A549 (cell line): ENCODE measurements at regions not wholly inside any gene's neighbourhood (a gene's known extent, or its start where the extent isn't known, plus 50 kb on each side); places are given as distances from the start of the nearest gene placed in this dataset.

ENCODE experiments used
- ATAC-seq, 2 experiments: fragments of 200-7000 bp in 1 of 2; fragments of >200 bp in 1 of 2; cut with Nextera tagmentation in 1 of 2; cut with Tn5 transposase in 1 of 2; 3 replicates each; pipeline versions ENCODE4 v1.8.0 to v1.9.1; 2018 to 2020; ENCODE audit warnings: mild to moderate bottlenecking in 1 of 2, moderate library complexity in 1 of 2
- CTCF ChIA-PET: fragments of 300-600 bp; sonication (Branson Sonifier 250); formaldehyde crosslinking; extraction: SDS; loops from one replicate; lab custom pipeline; 2021; ENCODE audit warnings: antibody characterized with exemption, inconsistent platforms; lab: Yijun Ruan, JAX
- POLR2A ChIA-PET: fragments of 350-600 bp; formaldehyde crosslinking; extraction: SDS; loops from one replicate; lab custom pipeline; 2021; ENCODE audit warnings: antibody characterized with exemption, inconsistent platforms; lab: Yijun Ruan, JAX
- DNase-seq, 2 experiments: peaks; one replicate each; pipeline versions ENCODE4 v3.0.0 to v3.0.0-alpha.2; 2011 to 2016; ENCODE audit warnings: low read depth in 1 of 2, low spot score in 1 of 2
- FAIRE-seq: peaks from 2 replicates; lab custom pipeline; 2011; peaks lifted over from hg19 to GRCh38; lab: Jason Lieb, UNC
- H3K27ac ChIP-seq, 2 experiments: fragments of >200 bp; sonication (Bioruptor Twin); formaldehyde crosslinking; 3 replicates each; pipeline ENCODE4 v1.5.1; 2016 to 2017
- H3K4me1 ChIP-seq: fragments of >200 bp; sonication (Bioruptor Twin); formaldehyde crosslinking; 3 replicates; pipeline ENCODE4 v1.6.1; 2016
- H3K4me2 ChIP-seq: fragments of >200 bp; sonication (Bioruptor Twin); formaldehyde crosslinking; 3 replicates; pipeline ENCODE4 v1.6.1; 2016
- H3K4me3 ChIP-seq: fragments of >200 bp; sonication (Bioruptor Twin); formaldehyde crosslinking; 3 replicates; pipeline ENCODE4 v1.5.1; 2016
- H3K9me3 ChIP-seq: fragments of >200 bp; sonication (Bioruptor Twin); formaldehyde crosslinking; 3 replicates; pipeline ENCODE4 v1.6.1; 2016
- CBX2 ChIP-seq: fragments of 200-600 bp; sonication (generic); IDR thresholded peaks from 2 replicates; pipeline ENCODE4 v1.6.1; 2016; ENCODE audit warnings: low read depth, mild to moderate bottlenecking, borderline replicate concordance
- CBX8 ChIP-seq: fragments of 200-600 bp; sonication (generic); IDR thresholded peaks from 2 replicates; pipeline ENCODE4 v1.6.1; 2016
- CHD2 ChIP-seq: fragments of 150-350 bp; IDR thresholded peaks from 2 replicates; pipeline ENCODE4 v1.6.1; 2014; ENCODE audit warnings: low read length; ENCODE audit not compliant: partially characterized antibody
- CHD4 ChIP-seq: fragments of 200-600 bp; sonication (generic); IDR thresholded peaks from 2 replicates; pipeline ENCODE4 v1.6.1; 2016; ENCODE audit warnings: antibody characterized with exemption, mild to moderate bottlenecking, borderline replicate concordance
- ESRRA ChIP-seq: fragments of 150-350 bp; IDR thresholded peaks from 2 replicates; pipeline ENCODE4 v1.6.1; 2014; ENCODE audit warnings: mild to moderate bottlenecking, low read length, borderline replicate concordance
- FOSB ChIP-seq: fragments of 250-450 bp; sonication (Bioruptor Pico); IDR thresholded peaks from 2 replicates; pipeline ENCODE4 v1.5.0; 2020; ENCODE audit warnings: mild to moderate bottlenecking, moderate library complexity
- FOSL2 ChIP-seq, 2 experiments: fragments of 450-650 bp in 1 of 2; fragments of >200 bp in 1 of 2; sonication (Bioruptor Twin) in 1 of 2; formaldehyde crosslinking; IDR thresholded peaks; 2 replicates each; pipeline versions ENCODE4 v1.5.0 to v1.6.1; 2016 to 2020; ENCODE audit warnings: mild to moderate bottlenecking in 1 of 2, moderate library complexity in 1 of 2
- HOXA7 ChIP-seq: fragments of 250-450 bp; sonication (Bioruptor Pico); IDR thresholded peaks from 2 replicates; pipeline ENCODE4 v1.5.0; 2020; ENCODE audit warnings: mild to moderate bottlenecking, moderate library complexity
- HOXB13 ChIP-seq: fragments of 250-450 bp; sonication (Bioruptor Pico); IDR thresholded peaks from 2 replicates; pipeline ENCODE4 v1.5.0; 2020; ENCODE audit warnings: low read depth, mild to moderate bottlenecking, moderate library complexity
- HOXB5 ChIP-seq: fragments of 250-450 bp; sonication (Bioruptor Pico); IDR thresholded peaks from 2 replicates; pipeline ENCODE4 v1.5.0; 2020; ENCODE audit warnings: mild to moderate bottlenecking, moderate library complexity
- KDM5A ChIP-seq: fragments of 200-600 bp; sonication (generic); IDR thresholded peaks from 2 replicates; pipeline ENCODE4 v1.6.1; 2016; ENCODE audit warnings: antibody characterized with exemption, mild to moderate bottlenecking
- MAZ ChIP-seq: fragments of 150-350 bp; IDR thresholded peaks from 2 replicates; pipeline ENCODE4 v1.6.1; 2014; ENCODE audit warnings: antibody characterized with exemption, low read depth, low read length, borderline replicate concordance
- MYC ChIP-seq: IDR thresholded peaks from 2 replicates; pipeline ENCODE4 v1.6.1; 2012; ENCODE audit warnings: mild to moderate bottlenecking, inconsistent platforms, low read length, improper control_type of control experiment, borderline replicate concordance
- POLR2AphosphoS2 ChIP-seq: conservative IDR thresholded peaks from 2 replicates; pipeline ENCODE4 v1.6.1; 2012; ENCODE audit warnings: low read length, improper control_type of control experiment, inconsistent platforms
- RAD21 ChIP-seq, 2 experiments: fragments of >200 bp in 1 of 2; sonication (Bioruptor Twin) in 1 of 2; formaldehyde crosslinking in 1 of 2; IDR thresholded peaks in 1 of 2; conservative IDR thresholded peaks in 1 of 2; 2 replicates in 1 of 2; 3 replicates in 1 of 2; pipeline ENCODE4 v1.6.1; 2012 to 2018; ENCODE audit warnings: inconsistent platforms in 1 of 2
- SMC3 ChIP-seq: fragments of >200 bp; sonication (Bioruptor Twin); formaldehyde crosslinking; IDR thresholded peaks from 3 replicates; pipeline ENCODE4 v1.6.1; 2018; ENCODE audit warnings: inconsistent platforms
- SREBF2 ChIP-seq: fragments of 450-650 bp; IDR thresholded peaks from 2 replicates; pipeline ENCODE4 v1.6.1; 2014; ENCODE audit warnings: mild to moderate bottlenecking, moderate library complexity
- TFCP2L1 ChIP-seq: fragments of 250-450 bp; sonication (Bioruptor Pico); IDR thresholded peaks from 2 replicates; pipeline ENCODE4 v1.5.0; 2021; ENCODE audit warnings: mild to moderate bottlenecking
- ZNF302 ChIP-seq: fragments of 250-450 bp; sonication (Bioruptor Pico); IDR thresholded peaks from 2 replicates; pipeline ENCODE4 v1.9.0; 2021; ENCODE audit warnings: inconsistent platforms, mild to moderate bottlenecking, moderate library complexity
- WGBS: methylation state at CpG from one replicate; pipeline ENCODE4 v1.1.6; 2017; ENCODE audit errors: missing lambda C conversion rate; 5-methylcytosine and 5-hydroxymethylcytosine counted together
- TF ChIP-seq, protein P1 (sequence below): IDR thresholded peaks from 2 replicates; pipeline ENCODE4 v1.6.1; 2012; ENCODE audit warnings: low read depth, borderline replicate concordance
- TF ChIP-seq, protein P2 (sequence below): fragments of 150-350 bp; IDR thresholded peaks from 2 replicates; pipeline ENCODE4 v1.6.1; 2014; ENCODE audit warnings: low read depth, mild to moderate bottlenecking, low read length
- TF ChIP-seq, protein P3 (sequence below): fragments of >200 bp; sonication (Bioruptor Twin); formaldehyde crosslinking; IDR thresholded peaks from 3 replicates; pipeline ENCODE4 v1.5.1; 2016
- TF ChIP-seq, protein P4 (sequence below): fragments of >200 bp; sonication (Bioruptor Twin); formaldehyde crosslinking; IDR thresholded peaks from 3 replicates; pipeline ENCODE4 v1.6.1; 2016
- TF ChIP-seq, protein P5 (sequence below): IDR thresholded peaks from 2 replicates; pipeline ENCODE4 v1.6.1; 2012
- TF ChIP-seq, protein P6 (sequence below): fragments of 450-650 bp; IDR thresholded peaks from 2 replicates; pipeline ENCODE4 v1.6.1; 2014; ENCODE audit warnings: antibody characterized with exemption
- TF ChIP-seq, protein P7 (sequence below): fragments of 250-450 bp; sonication (Bioruptor Pico); IDR thresholded peaks from 2 replicates; pipeline ENCODE4 v1.5.0; 2020; ENCODE audit warnings: low read depth, mild to moderate bottlenecking, moderate library complexity

DNA sequence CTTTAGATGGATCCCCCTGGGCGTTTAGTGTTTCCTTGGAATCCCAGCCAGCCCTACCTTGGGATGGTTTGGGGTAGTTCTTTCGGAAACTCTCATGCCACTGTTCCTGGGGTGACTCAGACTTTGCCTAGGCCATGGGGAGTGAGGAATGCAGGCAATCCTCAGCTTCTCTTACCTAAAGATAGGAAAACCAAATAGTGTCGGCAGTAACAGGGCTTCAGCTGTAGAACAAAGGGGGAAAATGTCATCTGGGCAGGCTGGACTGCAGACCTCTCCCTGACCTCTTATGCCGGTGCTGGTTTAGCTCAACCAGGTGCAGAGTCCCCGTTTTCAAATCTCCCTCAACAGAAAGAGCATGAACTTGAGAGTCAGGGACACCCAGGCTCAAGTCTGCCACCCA lies 252.1 kb downstream of the TSN start:
- FAIRE-seq (no peak), DNase-seq (no peak), ATAC-seq (no peak)
- Histone ChIP-seq H3K4me3 (no peak overlapping the region), H3K27ac (no peak overlapping the region), H3K4me1 (no peaks in the 10 kb centered on the region), H3K9me3 (no peaks in the 10 kb centered on the region), H3K4me2 (no peak overlapping the region)
- ChIA-PET CTCF (no interaction called here), POLR2A (no interaction called here)
- WGBS: 16% methylated on average over 5 of the region's 5 CpGs
- TF ChIP-seq CHD2 (no peak), CHD4 (no peak), RAD21 (conservative IDR thresholded peaks at IDR 0.05 in 1 of 2, IDR thresholded peaks at IDR 0.05 in 1 of 2) (no peak)

DNA sequence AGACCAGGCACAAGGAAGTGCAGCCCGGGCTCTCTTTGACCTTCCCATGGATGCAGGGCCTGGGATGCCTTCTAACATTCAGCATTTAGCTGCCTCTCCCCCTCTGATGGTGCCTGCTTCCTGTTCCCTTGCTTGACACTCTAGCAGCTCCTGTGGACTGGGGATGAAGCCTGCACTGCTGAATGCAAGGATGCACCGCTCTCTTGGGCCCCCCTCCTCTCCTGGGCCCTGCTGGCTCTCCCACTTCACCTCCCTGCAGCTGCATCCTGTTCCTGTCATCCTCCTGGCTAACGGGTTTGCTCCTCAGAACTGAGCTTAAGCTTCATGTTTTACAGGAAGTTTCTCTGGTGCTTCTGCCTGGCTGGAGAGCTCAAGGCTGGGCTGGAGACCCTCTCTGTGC lies 254.1 kb downstream of the TSN start:
- POLR2A ChIA-PET: no interaction called here

DNA sequence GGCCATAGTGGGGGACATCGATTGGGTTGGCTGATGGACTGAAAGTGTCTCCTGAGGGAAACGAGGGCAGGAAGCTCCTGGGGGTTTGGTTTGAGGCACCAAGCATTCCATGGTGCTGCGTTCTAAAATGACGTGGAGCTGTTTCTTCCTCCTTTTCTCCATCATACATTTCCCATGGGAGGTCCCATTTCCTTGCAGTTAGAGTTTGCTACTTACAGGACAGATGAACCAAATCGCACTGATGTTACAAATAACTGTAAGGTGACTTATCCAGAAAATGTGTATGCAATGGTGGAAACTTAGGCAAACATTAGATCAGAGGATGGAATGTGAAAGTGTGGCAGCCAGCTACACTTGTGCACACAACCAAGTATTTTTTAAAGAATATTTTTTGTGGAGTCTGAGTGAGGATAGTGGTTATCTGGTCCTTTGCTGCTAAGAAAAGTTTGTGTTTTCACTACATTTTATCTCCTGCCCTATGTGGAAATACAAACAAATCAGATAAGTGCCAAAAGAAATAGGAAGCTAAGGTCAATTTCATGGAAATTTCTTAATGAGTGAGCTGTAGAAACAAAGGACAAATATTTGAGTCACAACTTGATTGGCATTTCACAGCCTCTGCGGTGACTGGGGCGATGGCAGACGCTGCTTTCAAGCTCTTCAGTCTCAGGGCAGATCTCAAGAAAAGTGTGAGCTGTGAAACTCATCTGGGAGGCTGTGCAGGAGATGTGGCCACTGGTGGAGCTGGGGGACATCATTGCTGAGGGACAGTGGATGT lies 256.2 kb downstream of the TSN start:
- H3K4me3 ChIP-seq: no peak overlapping the region
- no peak overlapping the region for H3K27ac ChIP-seq
- no peak for ATAC-seq
- 7% methylated on average over 8 of the region's 8 CpGs for WGBS
- H3K4me1 ChIP-seq: no peaks in the 10 kb centered on the region
- ChIA-PET POLR2A (no interaction called here), CTCF (interaction anchor here (1.3 kb wide), 1 partner anchor 36 kb away, joined by 3 read pairs; no protein-coding TSS in a partner anchor)
- no peak for FAIRE-seq
- no peak overlapping the region for H3K4me2 ChIP-seq
- no peaks in the 10 kb centered on the region for H3K9me3 ChIP-seq
- DNase-seq: no peak
- no peak for TF ChIP-seq MAZ
- TF ChIP-seq, protein P1, sequence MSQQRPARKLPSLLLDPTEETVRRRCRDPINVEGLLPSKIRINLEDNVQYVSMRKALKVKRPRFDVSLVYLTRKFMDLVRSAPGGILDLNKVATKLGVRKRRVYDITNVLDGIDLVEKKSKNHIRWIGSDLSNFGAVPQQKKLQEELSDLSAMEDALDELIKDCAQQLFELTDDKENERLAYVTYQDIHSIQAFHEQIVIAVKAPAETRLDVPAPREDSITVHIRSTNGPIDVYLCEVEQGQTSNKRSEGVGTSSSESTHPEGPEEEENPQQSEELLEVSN: no peak
- TF ChIP-seq, protein P2, sequence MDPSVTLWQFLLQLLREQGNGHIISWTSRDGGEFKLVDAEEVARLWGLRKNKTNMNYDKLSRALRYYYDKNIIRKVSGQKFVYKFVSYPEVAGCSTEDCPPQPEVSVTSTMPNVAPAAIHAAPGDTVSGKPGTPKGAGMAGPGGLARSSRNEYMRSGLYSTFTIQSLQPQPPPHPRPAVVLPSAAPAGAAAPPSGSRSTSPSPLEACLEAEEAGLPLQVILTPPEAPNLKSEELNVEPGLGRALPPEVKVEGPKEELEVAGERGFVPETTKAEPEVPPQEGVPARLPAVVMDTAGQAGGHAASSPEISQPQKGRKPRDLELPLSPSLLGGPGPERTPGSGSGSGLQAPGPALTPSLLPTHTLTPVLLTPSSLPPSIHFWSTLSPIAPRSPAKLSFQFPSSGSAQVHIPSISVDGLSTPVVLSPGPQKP: no peak
- TF ChIP-seq, protein P3, sequence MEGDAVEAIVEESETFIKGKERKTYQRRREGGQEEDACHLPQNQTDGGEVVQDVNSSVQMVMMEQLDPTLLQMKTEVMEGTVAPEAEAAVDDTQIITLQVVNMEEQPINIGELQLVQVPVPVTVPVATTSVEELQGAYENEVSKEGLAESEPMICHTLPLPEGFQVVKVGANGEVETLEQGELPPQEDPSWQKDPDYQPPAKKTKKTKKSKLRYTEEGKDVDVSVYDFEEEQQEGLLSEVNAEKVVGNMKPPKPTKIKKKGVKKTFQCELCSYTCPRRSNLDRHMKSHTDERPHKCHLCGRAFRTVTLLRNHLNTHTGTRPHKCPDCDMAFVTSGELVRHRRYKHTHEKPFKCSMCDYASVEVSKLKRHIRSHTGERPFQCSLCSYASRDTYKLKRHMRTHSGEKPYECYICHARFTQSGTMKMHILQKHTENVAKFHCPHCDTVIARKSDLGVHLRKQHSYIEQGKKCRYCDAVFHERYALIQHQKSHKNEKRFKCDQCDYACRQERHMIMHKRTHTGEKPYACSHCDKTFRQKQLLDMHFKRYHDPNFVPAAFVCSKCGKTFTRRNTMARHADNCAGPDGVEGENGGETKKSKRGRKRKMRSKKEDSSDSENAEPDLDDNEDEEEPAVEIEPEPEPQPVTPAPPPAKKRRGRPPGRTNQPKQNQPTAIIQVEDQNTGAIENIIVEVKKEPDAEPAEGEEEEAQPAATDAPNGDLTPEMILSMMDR: no peak
- TF ChIP-seq, protein P4, sequence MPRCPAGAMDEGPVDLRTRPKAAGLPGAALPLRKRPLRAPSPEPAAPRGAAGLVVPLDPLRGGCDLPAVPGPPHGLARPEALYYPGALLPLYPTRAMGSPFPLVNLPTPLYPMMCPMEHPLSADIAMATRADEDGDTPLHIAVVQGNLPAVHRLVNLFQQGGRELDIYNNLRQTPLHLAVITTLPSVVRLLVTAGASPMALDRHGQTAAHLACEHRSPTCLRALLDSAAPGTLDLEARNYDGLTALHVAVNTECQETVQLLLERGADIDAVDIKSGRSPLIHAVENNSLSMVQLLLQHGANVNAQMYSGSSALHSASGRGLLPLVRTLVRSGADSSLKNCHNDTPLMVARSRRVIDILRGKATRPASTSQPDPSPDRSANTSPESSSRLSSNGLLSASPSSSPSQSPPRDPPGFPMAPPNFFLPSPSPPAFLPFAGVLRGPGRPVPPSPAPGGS: no peak
- TF ChIP-seq SMC3: no peak
- TF ChIP-seq, protein P5, sequence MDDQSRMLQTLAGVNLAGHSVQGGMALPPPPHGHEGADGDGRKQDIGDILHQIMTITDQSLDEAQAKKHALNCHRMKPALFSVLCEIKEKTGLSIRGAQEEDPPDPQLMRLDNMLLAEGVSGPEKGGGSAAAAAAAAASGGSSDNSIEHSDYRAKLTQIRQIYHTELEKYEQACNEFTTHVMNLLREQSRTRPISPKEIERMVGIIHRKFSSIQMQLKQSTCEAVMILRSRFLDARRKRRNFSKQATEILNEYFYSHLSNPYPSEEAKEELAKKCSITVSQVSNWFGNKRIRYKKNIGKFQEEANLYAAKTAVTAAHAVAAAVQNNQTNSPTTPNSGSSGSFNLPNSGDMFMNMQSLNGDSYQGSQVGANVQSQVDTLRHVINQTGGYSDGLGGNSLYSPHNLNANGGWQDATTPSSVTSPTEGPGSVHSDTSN: no peak
- TF ChIP-seq CBX8: no peak
- no peak for TF ChIP-seq HOXA7 (CRISPR knock-in tag)
- TF ChIP-seq FOSB (CRISPR knock-in tag): no peak

More for the DNA sequence above, 254.1 kb downstream of the TSN start:
- no peak overlapping the region for H3K4me3 ChIP-seq
- H3K9me3 ChIP-seq: no peaks in the 10 kb centered on the region
- TF ChIP-seq, protein P6, sequence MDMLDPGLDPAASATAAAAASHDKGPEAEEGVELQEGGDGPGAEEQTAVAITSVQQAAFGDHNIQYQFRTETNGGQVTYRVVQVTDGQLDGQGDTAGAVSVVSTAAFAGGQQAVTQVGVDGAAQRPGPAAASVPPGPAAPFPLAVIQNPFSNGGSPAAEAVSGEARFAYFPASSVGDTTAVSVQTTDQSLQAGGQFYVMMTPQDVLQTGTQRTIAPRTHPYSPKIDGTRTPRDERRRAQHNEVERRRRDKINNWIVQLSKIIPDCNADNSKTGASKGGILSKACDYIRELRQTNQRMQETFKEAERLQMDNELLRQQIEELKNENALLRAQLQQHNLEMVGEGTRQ: no peak
- TF ChIP-seq ESRRA: no peak
- TF ChIP-seq TFCP2L1 (CRISPR knock-in tag): no peak
- TF ChIP-seq POLR2AphosphoS2: no peak
- TF ChIP-seq, protein P7, sequence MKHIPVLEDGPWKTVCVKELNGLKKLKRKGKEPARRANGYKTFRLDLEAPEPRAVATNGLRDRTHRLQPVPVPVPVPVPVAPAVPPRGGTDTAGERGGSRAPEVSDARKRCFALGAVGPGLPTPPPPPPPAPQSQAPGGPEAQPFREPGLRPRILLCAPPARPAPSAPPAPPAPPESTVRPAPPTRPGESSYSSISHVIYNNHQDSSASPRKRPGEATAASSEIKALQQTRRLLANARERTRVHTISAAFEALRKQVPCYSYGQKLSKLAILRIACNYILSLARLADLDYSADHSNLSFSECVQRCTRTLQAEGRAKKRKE (CRISPR knock-in tag): no peak
- TF ChIP-seq KDM5A: no peak
- no peak for TF ChIP-seq HOXB13 (CRISPR knock-in tag)
- no peak for TF ChIP-seq CBX2
- no peak for TF ChIP-seq SMC3
- TF ChIP-seq HOXB5: no peak
- no peak for TF ChIP-seq FOSL2 (IDR thresholded peaks at IDR 0.05)
- no peak for TF ChIP-seq FOSL2 (CRISPR knock-in tag; IDR thresholded peaks at IDR 0.05)
- TF ChIP-seq, protein P4: no peak
- TF ChIP-seq ZNF302 (CRISPR knock-in tag): no peak
- no peak for TF ChIP-seq MYC
- TF ChIP-seq SREBF2: no peak
- TF ChIP-seq, all 56 proteins: peak for 0
- FAIRE-seq: no peak
- H3K4me2 ChIP-seq: no peak overlapping the region
- no peak for ATAC-seq
- WGBS: 15% methylated on average over 3 of the region's 3 CpGs
- no peak for DNase-seq
- H3K4me1 ChIP-seq: no peaks in the 10 kb centered on the region
- CTCF ChIA-PET: interaction anchor here (0.6 kb wide), 1 partner anchor 35 kb away, joined by 3 read pairs; no protein-coding TSS in a partner anchor
- H3K27ac ChIP-seq: no peak overlapping the region
